HuH-7.5 (cell line): ENCODE measurements at regions not wholly inside any gene's neighbourhood (a gene's known extent, or its start where the extent isn't known, plus 50 kb on each side); places are given as distances from the start of the nearest gene placed in this dataset.

Source experiments
- DNase-seq: peaks from one replicate; pipeline ENCODE4 v3.0.0; 2011; ENCODE audit warnings: low spot score

DNA sequence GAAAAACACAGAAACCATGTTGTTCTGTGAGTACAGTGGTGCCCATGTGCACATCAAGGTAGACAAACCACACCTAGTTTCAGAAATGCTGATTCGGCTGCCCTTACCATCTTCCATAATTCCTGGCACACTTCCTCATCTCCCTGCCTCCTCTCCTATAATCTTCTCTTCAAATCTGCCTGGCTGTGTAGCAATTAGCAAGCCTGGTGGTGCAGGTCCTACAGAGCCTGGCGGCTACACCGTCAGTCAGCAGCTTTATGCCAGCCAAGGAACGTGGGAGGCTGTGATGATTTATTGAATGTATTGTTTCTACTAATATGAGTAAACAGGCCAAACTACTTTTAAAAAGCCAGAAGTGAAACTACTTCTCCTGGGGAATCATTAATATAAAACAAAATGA lies 106.8 kb downstream of the SEMA6D start:
- no peak for DNase-seq

DNA sequence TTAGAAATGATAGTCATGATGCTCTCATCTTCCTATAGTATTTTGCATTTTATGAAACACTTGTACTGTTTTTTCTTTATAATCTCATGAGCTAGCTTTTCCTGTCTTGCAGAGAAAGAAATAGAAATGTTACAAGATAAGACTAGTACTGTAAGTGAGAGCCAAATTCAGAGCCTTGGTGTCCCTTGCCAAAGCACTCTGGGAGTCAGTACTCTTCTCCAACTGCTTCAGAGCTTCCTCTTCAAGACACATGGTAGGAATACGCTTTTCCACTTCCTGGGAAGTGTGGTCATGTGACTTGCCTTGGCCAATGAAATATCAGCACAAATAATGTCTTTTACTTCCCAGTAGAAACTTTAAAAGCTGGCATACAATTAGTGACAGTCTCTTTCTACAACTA lies 112.4 kb downstream of the SEMA6D start:
- DNase-seq = no peak

DNA sequence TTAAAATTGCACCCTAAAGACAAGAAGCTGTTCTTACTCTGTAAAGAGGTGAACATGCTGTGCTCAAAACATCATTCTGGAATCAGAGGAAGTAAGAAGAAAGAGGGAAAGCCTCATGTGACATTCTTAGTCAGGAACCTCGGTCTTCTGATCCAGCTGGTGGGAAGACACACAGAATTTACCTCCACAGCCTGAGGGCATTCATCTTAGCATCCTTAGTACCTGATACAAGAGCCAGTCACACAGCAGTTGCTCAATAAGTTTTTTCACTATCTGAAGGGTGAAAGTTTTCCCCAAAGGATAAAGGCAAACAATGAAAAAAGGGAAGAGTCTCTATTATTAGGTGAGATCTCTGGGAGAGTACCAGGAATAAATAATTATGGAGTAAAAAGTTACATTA lies 116.8 kb downstream of the SEMA6D start:
- DNase-seq = no peak

- no peak for DNase-seq
Measured at GRCh38 chr15:47839233-47839825, 122.0 kb downstream of the SEMA6D start.

GRCh38 chr15:47843124-47843663 lies 125.9 kb downstream of the SEMA6D start:
- no peak for DNase-seq

DNA sequence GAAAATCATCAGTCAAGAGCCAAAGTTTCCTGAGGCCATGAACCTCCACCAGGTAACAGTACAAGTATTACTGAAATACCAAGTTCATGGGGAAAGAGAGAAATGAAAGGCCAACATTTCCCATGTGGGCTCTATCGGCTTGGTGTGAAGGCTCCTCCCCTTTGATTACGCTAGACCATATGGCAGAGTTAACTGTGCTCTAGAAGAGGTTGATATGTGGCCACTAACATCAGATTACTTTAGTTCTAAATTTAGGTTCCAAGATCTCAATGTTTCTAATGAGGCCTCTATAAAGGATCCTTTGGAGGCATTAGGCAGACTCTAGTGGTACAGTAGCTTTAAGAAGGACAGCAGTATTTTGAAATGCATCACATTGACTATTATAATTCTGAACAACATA lies 127.1 kb downstream of the SEMA6D start:
- no peak for DNase-seq

GRCh38 chr15:47846128-47846868 lies 129.0 kb downstream of the SEMA6D start:
- DNase-seq = no peak

- no peak for DNase-seq
Measured at GRCh38 chr15:47846876-47847275, 129.6 kb downstream of the SEMA6D start.

DNA sequence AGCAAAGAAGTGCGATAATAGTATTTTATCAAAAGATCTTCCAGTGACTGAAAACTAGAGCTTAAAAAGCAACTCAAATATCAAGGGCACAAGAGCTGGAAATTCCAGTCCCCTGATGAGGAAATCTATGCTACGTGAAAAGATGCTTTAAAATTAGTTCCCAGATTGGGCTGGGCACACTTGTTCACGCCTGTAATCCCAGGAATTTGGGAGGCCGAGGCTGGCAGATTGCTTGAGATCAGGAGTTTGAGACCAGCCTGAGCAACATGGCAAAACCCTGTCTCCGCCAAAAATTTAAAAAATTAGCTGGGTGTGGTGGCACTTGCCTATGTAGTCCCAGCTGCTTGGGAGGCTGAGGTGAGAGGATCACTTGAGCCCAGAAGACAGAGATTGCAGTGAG lies 138.8 kb downstream of the SEMA6D start:
- DNase-seq = no peak

DNA sequence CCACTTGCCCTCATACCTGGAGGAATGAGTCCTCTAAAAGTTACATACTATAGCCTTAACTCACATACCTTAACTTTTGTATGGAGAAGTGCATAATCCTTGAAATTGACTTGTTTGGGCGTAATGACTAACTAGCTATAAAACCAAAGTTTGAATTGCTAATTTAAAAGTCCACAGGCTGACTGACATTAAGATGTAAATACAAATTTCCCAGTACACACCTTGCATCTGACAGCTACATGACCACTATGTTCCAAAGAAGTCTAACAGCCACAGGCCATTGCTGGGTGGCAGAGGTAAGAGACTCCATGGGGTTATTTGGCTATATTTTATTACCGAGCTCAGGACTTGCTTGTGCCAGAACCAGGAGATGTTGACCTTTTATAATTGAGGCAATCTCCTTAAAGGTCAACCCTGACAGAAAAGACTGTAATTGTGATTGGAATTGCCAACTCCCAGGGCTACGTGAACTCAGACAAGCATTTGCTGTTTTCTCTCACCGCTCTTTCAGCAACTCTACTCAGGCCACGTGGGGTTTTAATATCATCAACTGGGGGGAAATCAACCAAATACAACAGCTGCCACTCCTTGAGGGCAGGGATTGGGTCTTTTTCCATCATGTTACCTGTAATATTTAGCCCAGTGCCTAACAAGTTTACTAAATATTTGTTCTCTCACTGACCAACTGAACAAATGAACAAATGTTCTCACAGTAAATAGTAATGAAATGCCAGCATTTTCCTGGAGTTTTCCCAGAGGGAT lies 139.9 kb downstream of the SEMA6D start:
- no peak for DNase-seq

- DNase-seq = no peak
Measured at GRCh38 chr15:47857776-47858167, 140.5 kb downstream of the SEMA6D start.

DNA sequence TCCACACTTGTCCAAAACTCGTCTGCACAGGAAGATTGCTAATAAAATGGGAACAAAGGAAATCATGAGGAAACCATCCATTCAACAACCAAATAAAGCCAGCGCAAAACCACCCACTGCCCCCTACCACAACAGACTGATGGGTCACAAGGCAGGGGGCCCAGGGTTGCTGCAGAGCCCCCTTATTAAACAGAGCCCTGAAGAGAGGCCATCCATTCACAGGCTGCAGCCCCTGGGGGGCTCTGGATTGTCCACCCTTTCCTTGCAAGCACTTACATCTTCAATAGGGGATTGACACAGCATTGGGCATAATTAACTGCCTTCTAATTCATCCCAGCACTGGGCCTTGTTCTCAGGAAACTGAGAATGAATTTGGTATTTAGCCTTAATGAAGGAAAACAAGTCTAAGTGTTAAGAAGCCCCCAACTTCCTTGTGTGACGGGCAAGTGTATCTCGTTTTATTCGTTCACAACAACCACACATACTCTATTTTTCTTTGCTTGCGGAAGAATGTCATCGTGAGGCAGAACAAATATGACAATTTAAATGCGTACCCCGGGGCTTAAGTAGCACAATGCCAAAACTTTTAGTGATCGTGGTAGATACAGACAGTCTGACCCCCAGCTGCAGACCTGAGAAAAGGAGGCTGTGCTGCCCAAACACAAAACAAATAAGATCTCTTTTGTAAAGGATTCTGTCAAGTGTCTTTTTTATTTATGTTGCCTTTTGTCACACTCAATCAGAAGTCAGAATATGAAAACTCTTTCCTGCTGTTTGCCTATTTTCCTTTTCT lies 144.0 kb downstream of the SEMA6D start:
- DNase-seq = no peak

GRCh38 chr15:47862402-47862801 lies 145.1 kb downstream of the SEMA6D start:
- DNase-seq = no peak

DNA sequence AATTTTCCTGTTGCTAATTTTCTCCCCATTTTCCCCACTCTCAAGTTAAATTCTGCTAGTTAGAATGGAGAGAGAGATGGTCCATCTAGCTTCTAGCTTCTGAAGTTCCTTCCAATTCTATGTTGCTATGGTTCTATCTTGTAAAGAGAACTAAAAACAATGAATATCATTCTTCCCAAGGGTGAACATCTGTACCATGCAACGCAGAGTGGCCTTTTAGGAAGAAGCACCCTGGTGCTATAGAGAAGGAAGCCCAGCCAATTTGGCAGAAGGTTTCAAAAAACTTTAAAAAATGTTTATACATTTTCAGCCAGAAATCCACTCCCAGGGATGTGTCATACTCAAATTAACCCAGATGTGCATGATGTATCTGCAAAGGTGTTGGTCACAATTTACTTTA lies 149.1 kb downstream of the SEMA6D start:
- no peak for DNase-seq

GRCh38 chr15:47870300-47870955 lies 153.1 kb downstream of the SEMA6D start:
- DNase-seq = no peak

- no peak for DNase-seq
Measured at GRCh38 chr15:47870956-47871625, 153.8 kb downstream of the SEMA6D start.

- DNase-seq = no peak
Measured at GRCh38 chr15:47872208-47872607, 154.9 kb downstream of the SEMA6D start.

DNA sequence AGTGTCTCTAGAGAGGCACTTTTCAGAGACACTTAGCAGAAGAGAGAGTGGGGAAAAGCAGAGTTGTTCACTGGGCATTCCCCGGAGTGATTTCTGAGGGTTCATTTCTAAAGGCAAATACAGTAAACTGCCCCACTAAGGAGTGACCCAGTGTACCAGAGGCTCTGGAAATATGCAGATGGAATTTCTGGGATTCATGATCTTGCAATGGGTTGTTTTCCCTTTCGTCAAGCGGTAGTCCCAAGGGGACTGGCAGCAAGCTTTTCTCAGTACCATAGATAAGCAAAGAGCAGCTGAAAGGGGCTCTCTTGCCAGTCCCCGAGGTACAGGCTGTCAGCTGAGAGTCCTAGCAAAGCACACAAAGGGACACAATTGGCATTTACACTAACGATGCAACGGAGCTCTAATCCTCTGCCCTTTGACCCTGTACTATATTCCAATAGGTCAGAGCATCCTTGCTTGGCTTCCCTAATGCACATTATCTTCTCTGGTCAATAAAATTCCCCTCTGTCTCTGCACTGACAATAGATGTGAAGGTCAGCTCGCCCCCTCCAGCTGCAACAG lies 155.6 kb downstream of the SEMA6D start:
- no peak for DNase-seq

GRCh38 chr15:47876986-47877385 lies 159.7 kb downstream of the SEMA6D start:
- DNase-seq = no peak

DNA sequence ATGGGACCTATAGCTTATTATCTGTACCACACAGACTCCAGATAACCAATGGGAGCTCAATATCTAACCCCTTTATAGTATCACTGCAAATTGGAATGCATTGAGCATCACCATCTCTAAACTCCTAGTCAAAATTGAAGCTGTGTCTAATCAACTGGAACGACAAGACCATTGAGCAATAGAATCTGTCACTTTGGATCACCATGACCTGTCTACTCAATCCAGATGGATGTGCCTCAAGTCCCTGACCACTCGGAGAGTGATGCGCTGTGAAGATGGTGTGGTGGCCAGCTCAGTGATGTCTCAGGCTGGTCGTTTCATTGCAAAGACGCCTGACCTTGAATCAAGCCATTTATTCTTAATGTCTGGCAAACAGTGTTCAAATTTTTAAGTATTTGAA lies 160.5 kb downstream of the SEMA6D start:
- no peak for DNase-seq

DNA sequence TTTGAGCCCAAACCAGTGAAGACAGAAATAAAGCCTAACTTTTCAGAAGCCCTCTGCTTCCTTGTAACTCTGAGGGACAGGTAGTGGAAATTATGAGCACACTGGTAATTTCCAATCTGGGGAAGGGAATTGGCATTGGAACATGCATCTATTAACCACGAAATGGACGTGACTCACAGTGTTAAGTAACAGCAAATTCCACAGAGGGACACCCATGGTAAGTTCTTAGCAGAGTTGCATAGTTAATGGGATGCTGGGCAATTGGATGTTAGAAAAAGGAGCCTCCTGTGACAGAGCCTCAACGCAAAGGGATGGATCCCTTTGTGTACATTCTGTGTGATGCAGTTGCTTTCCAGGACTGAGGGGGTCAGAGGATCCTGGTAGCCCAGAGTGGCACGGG lies 168.6 kb downstream of the SEMA6D start:
- no peak for DNase-seq
